Cardiac fibroblast (primary cell): ENCODE measurements at regions not wholly inside any gene's neighbourhood (a gene's known extent, or its start where the extent isn't known, plus 50 kb on each side); places are given as distances from the start of the nearest gene placed in this dataset.

Source experiments
- DNase-seq, 2 donors: peaks; one replicate each; pipeline versions ENCODE4 v3.0.0 to v3.0.0-alpha.2; 2010; ENCODE audit warnings: low read depth in 2 of 2
- H3K4me3 ChIP-seq, 2 donors: replicated peaks in 1 of 2; 1 replicate in 1 of 2; 2 replicates in 1 of 2; pipeline ENCODE4 v1.5.1; 2011; ENCODE audit warnings: low read depth in 2 of 2, low read length in 2 of 2, mild to moderate bottlenecking in 2 of 2, moderate library complexity in 1 of 2
- TF ChIP-seq, protein P1 (sequence below): IDR thresholded peaks from one replicate; pipeline ENCODE4 v1.5.1; 2011; ENCODE audit warnings: low read depth, mild to moderate bottlenecking, low read length, inconsistent platforms

DNA sequence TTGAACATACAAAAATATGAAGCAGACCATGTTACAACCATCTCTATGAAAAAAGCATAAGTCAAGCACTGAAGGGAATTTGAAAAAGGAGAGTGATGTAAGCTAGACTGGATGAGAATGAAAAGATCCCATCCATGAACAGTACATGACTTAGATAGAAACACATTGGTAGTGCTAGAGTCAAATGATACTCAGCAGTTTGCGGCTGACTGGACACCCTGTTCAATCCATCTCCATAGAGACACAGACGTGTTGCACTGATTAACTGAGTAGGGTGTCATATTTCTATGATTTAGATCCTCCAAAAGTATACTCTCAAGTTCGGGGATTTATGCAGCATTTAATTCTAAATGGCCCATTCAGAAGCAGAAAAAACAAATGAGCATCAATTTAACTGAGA is 674.3 kb upstream of the NRXN1 start:
- no peak for DNase-seq
- TF ChIP-seq, protein P1, sequence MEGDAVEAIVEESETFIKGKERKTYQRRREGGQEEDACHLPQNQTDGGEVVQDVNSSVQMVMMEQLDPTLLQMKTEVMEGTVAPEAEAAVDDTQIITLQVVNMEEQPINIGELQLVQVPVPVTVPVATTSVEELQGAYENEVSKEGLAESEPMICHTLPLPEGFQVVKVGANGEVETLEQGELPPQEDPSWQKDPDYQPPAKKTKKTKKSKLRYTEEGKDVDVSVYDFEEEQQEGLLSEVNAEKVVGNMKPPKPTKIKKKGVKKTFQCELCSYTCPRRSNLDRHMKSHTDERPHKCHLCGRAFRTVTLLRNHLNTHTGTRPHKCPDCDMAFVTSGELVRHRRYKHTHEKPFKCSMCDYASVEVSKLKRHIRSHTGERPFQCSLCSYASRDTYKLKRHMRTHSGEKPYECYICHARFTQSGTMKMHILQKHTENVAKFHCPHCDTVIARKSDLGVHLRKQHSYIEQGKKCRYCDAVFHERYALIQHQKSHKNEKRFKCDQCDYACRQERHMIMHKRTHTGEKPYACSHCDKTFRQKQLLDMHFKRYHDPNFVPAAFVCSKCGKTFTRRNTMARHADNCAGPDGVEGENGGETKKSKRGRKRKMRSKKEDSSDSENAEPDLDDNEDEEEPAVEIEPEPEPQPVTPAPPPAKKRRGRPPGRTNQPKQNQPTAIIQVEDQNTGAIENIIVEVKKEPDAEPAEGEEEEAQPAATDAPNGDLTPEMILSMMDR, result no peak
- H3K4me3 ChIP-seq, result no peak overlapping the region

DNA sequence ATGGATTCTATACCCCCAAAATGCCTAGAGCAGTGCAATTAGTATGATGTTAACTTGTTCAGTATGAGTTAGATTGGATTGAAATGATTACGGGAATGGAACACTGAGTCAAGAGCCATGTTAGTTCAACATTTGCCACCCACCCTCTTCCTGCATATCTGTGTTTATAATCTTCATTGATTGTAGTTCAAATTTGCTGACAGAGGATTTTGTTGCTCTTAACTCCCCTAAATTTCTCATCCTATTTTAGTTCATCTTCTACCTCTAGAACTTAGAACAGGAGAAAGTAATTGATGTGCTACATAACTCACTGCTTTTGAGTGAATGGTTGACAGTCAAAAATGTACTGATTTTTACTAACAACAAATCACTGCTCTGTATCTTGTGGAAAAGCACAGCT is 673.5 kb upstream of the NRXN1 start:
- TF ChIP-seq, protein P1, result no peak
- DNase-seq, result no peak
- H3K4me3 ChIP-seq, result no peak overlapping the region

DNA sequence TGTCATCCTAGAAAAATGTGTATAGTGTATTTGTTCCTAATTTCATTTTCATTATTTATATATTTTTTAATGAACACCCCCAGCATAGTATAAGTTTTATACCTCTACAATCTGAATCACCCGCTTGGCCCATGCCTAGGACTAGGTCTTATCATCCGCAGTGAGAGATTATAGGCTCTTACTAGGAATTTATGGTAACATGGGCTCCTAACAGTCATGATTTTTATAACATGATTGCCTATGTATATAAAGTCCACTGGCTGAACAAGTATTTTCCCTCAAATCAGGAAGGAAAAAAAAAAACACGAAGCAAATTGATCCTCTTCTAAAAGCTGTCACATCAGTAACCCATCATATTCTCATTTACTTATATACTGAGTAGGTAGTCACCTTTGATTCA is 666.1 kb upstream of the NRXN1 start:
- TF ChIP-seq, protein P1, result no peak
- H3K4me3 ChIP-seq, result no peak overlapping the region

DNA sequence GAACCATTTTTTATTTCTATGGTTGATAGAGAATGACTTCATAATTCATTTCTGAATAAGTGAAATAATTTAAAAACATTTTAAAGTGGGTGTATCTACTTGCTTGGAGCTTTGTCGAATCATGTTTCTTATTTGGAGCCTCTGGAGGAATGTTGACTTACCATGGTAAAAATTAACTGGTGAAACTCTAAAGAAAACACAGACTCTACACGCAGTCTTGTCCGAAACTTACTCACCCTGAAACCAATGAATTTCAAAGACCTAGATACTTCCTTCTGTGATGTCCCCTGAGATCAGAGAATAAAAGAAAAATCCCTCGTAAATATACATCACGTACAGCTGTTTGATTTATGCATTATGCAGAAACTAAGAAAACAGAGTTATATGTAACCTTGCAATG is 665.2 kb upstream of the NRXN1 start:
- no peak overlapping the region for H3K4me3 ChIP-seq
- TF ChIP-seq, protein P1, result no peak
- DNase-seq, result peak in 1 of 2 donors; percentile 38

More for the DNA sequence above, 666.1 kb upstream of the NRXN1 start:
- DNase-seq, result no peak

DNA sequence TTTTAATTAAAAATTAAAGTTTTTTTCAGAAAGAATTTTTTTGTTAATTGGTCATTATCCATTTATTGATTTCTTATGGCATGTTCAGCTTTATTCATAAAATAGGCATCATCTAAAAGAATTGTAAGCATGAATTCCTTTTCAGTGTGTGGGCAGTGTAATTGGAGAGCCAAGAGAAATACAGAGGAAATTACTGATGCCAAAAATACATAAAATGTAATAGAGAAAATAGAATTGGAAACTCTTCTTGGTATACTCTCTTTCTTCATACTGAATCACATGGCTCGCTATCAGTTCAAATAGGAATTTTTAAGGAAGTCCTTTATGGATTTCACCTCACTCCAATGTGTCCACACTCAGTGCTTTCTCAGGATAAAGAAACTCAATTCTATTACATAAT is 663.6 kb upstream of the NRXN1 start:
- H3K4me3 ChIP-seq, result no peak overlapping the region
- DNase-seq, result peak in 1 of 2 donors; percentile 45
- TF ChIP-seq, protein P1, result no peak

DNA sequence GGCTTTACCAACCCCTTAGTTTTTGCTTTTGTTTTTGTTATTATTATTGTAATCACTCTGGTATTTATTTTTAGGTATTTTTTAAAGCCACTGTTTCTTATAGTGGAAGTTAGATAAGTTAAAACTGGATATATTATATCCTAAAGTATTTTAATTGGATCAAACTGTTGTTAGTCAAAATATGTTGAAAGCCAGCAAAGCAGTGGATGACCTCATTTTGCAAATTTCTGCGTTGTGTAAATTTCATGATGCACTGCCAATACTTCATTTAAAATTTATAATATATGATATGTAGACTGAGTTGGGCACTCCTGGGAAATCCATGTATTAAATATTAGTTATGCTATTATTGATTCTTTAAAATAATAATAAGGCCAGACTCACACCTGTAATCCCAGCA is 661.7 kb upstream of the NRXN1 start:
- TF ChIP-seq, protein P1, result no peak
- no peak overlapping the region for H3K4me3 ChIP-seq
- DNase-seq, result no peak

DNA sequence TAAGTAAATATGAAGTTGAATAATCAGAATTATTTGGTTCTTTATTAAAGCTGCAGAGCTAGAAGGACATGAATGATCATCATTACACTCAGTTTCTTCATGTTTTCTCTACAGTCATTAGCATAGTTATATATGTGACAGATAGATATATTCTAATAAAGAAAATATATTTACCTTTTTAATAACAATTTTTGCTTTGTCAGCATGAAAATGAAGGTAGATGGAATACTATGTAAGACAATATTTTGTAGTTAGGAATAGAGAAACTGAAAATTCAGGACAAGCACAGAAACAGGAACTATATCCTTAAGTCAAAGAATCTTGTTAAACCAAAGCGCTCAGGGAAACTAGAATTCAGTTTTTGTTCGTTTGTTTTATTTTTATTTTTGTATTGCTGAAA is 649.9 kb upstream of the NRXN1 start:
- H3K4me3 ChIP-seq, result no peak overlapping the region
- no peak for DNase-seq
- TF ChIP-seq, protein P1, result no peak
